ENCODE measurements at regions not wholly inside any gene's neighbourhood (a gene's known extent, or its start where the extent isn't known, plus 50 kb on each side); places are given as distances from the start of the nearest gene placed in this dataset.

- Mint-ChIP-seq H3K4me1 (peaks cover 29% of the 10 kb centered on the region), H3K4me3 (no peak overlapping the region), H3K9me3 (peaks cover 2% of the 10 kb centered on the region), H3K27ac (no peak overlapping the region), H3K36me3 (ENCODE audit: low read depth) (no peaks in the 10 kb centered on the region), H3K27me3 (no peaks in the 10 kb centered on the region)
- ChIA-PET CTCF (interaction anchor here (0.6 kb wide), 1 partner anchor 16 kb away, joined by 5 read pairs; no protein-coding TSS in a partner anchor), POLR2A (no interaction called here)
- DNase-seq, result no peak
Measured at GRCh38 chr11:95717314-95717713, 72.3 kb downstream of the FAM76B start.

- H3K4me3 Mint-ChIP-seq, result no peak overlapping the region
- POLR2A ChIA-PET, result no interaction called here
- peaks cover 2% of the 10 kb centered on the region for H3K9me3 Mint-ChIP-seq
Measured at GRCh38 chr11:95716266-95716665, 73.3 kb downstream of the FAM76B start.

DNA sequence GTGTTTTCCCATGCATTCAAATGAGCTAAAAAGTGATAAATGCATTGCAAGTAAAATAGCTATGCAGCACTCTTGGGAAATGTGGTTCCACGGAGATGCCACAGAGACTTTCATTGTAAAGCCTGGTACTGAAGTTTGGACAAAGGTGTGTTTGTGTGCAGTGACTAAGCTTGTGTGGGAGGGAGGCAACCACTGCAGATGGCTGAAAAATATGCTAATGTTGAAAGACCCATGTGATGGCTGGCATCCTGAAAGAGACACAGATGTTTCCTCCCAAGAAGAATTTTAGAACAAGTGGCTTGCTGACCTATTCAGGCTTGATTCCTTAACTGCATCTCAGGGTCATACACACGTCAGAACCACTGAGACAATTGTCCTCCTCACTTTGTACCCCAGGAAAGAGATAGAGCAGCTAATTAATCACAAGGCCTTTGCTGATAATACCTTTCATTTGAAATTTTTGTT, 73.8 kb downstream of the FAM76B start:
- peaks cover 36% of the 10 kb centered on the region for H3K4me1 Mint-ChIP-seq
- peaks cover 2% of the 10 kb centered on the region for H3K9me3 Mint-ChIP-seq
- H3K36me3 Mint-ChIP-seq (ENCODE audit: low read depth), result no peaks in the 10 kb centered on the region
- POLR2A ChIA-PET, result no interaction called here
- CTCF ChIA-PET, result interaction anchor here (2.0 kb wide), 1 partner anchor 10 kb away, joined by 10 read pairs; no protein-coding TSS in a partner anchor
- H3K4me3 Mint-ChIP-seq, result no peak overlapping the region
- peak; percentile 17 for DNase-seq
- no peak overlapping the region for H3K27ac Mint-ChIP-seq
- H3K27me3 Mint-ChIP-seq, result no peaks in the 10 kb centered on the region

More at GRCh38 chr11:95716266-95716665, 73.3 kb downstream of the FAM76B start:
- no peak for DNase-seq
- H3K27me3 Mint-ChIP-seq, result no peaks in the 10 kb centered on the region
- peaks cover 35% of the 10 kb centered on the region for H3K4me1 Mint-ChIP-seq
- H3K36me3 Mint-ChIP-seq (ENCODE audit: low read depth), result no peaks in the 10 kb centered on the region
- CTCF ChIA-PET, result interaction anchor here (2.0 kb wide), 1 partner anchor 11 kb away, joined by 10 read pairs; no protein-coding TSS in a partner anchor
- H3K27ac Mint-ChIP-seq, result peak overlapping the region; percentile 9

GRCh38 chr11:95714843-95715776, 74.5 kb downstream of the FAM76B start:
- POLR2A ChIA-PET, result no interaction called here
- H3K27me3 Mint-ChIP-seq, result no peaks in the 10 kb centered on the region
- no peaks in the 10 kb centered on the region for H3K36me3 Mint-ChIP-seq (ENCODE audit: low read depth)
- CTCF ChIA-PET, result interaction anchor here (2.0 kb wide), 1 partner anchor 10 kb away, joined by 10 read pairs; no protein-coding TSS in a partner anchor
- H3K27ac Mint-ChIP-seq, result no peak overlapping the region
- DNase-seq, result no peak
- peaks cover 32% of the 10 kb centered on the region for H3K4me1 Mint-ChIP-seq
- peaks cover 2% of the 10 kb centered on the region for H3K9me3 Mint-ChIP-seq
- no peak overlapping the region for H3K4me3 Mint-ChIP-seq

DNA sequence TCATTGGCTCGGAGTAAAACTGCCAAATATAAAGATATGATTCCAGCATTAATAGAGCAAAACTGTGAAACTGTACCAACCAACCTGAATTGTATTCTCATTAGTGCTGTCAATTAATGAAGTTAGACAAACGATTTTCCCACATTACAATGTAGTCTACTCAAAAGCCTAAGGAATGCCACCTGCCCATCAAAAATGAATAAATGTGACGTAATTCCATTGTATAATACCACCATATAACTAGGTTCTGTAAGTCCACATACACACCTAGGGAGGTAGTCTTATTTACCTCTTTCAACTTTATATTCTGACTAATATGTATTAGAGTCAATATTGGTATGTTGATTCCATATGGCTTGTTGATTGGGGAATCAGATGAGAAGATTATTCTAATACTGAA, 76.2 kb downstream of the FAM76B start:
- POLR2A ChIA-PET, result no interaction called here
- Mint-ChIP-seq H3K4me3 (no peak overlapping the region), H3K27me3 (no peaks in the 10 kb centered on the region), H3K27ac (no peak overlapping the region), H3K4me1 (peaks cover 24% of the 10 kb centered on the region), H3K36me3 (ENCODE audit: low read depth) (no peaks in the 10 kb centered on the region), H3K9me3 (peaks cover 2% of the 10 kb centered on the region)
- DNase-seq, result no peak
- CTCF ChIA-PET, result interaction anchor here (0.7 kb wide), 1 partner anchor 20 kb away, joined by 3 read pairs; no protein-coding TSS in a partner anchor

GRCh38 chr11:95711945-95712221, 77.7 kb downstream of the FAM76B start:
- no peak for DNase-seq
- Mint-ChIP-seq H3K9me3 (peaks cover 2% of the 10 kb centered on the region), H3K4me3 (no peak overlapping the region), H3K4me1 (peaks cover 23% of the 10 kb centered on the region), H3K36me3 (ENCODE audit: low read depth) (no peaks in the 10 kb centered on the region), H3K27me3 (no peaks in the 10 kb centered on the region), H3K27ac (no peak overlapping the region)
- CTCF ChIA-PET, result interaction anchor here (1.7 to 2.2 kb wide), 3 partner anchors 14 to 560 kb away, joined by 6 to 8 read pairs (median 7); no protein-coding TSS in a partner anchor
- POLR2A ChIA-PET, result no interaction called here

DNA sequence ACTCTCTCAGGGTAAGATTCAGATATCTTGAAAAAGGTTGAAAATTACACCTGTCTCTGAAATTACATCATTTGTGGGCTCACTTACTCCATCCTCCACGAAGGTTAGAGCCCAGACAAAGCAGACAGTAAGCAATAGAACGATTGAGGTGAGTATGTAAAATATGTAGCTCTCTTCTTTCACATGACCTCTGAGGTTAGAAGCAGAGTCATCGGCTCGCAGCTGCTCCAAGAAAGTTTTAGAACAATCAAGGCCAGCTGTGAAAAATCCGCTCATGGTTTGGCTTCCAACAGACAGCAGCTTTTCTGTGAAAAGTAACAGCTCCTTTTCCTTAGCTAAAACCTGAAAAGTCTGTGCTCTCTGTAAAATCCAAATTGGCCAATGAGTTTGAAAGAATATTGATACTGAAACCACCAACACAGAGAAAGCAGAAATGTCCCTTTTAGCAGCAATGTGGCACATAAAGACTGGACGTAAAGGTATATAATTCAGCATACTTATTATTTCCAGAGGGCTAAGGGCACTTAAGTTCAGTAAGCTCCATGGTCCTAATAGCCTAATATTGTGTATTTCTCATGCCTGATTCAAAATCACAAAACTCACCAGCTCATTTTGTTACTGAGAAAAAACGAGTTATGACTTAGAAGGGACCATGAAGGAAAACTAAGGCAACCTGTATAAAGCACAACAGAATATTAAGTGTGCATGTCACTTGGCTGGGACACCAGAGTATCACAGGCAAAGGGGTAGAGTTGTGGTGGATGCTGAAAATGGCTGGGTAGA, 78.2 kb downstream of the FAM76B start:
- Mint-ChIP-seq H3K36me3 (ENCODE audit: low read depth) (no peaks in the 10 kb centered on the region), H3K27ac (no peak overlapping the region), H3K4me3 (no peak overlapping the region), H3K27me3 (no peaks in the 10 kb centered on the region), H3K4me1 (peaks cover 22% of the 10 kb centered on the region), H3K9me3 (peaks cover 2% of the 10 kb centered on the region)
- DNase-seq, result no peak
- POLR2A ChIA-PET, result interaction anchor here (0.6 to 0.7 kb wide), 2 partner anchors 13 to 149 kb away, joined by 3 read pairs; no protein-coding TSS in a partner anchor
- CTCF ChIA-PET, result interaction anchor here (1.7 to 2.2 kb wide), 3 partner anchors 14 to 559 kb away, joined by 6 to 8 read pairs (median 7); no protein-coding TSS in a partner anchor

DNA sequence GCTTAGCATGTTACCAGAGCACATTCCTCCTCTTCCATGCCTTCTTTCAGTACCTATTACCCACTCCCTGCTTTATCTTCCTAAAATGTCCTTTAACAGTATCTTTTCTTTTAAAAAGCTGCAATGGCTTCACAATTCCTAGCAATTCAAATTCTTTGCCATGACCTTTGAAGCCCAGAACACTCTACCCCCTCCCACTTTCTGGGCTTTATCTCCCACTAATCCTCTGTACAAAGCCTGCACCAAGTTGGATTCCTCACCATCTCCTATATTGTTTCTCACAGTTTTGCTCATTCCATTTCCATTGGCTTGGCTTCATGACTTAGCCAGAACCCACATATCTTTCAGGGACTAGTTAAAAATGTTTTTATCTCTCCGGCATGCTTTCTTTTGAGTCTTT, 80.9 kb downstream of the FAM76B start:
- no peaks in the 10 kb centered on the region for H3K27me3 Mint-ChIP-seq
- peaks cover 2% of the 10 kb centered on the region for H3K9me3 Mint-ChIP-seq
- no peak overlapping the region for H3K27ac Mint-ChIP-seq
- ChIA-PET POLR2A (no interaction called here), CTCF (interaction anchor here (0.7 to 2.0 kb wide), 5 partner anchors 9 to 556 kb away, joined by 3 to 8 read pairs (median 4); partner anchors contain the start of gene FAM76B)
- no peak overlapping the region for H3K4me3 Mint-ChIP-seq
- H3K36me3 Mint-ChIP-seq (ENCODE audit: low read depth), result no peaks in the 10 kb centered on the region
- peaks cover 7% of the 10 kb centered on the region for H3K4me1 Mint-ChIP-seq
- no peak for DNase-seq

DNA sequence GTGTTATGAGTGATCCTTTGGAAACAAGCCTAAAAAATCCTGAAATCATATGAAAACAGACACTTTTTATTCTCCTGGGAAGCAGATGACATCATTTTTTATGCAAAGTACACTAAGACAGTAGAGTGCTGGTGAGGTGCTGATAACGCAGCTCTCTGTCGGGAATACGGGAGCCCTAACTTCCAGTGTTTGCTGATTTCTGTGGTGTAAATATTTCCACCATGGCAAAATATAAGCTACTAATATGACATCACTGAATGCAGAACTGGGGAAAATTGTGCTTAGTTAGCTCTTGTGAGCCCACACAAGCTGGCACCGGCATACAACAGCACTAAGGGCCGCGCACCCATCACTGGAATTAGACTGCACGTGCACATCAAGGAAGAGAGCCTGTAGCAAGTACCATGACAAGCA, 82.6 kb downstream of the FAM76B start:
- H3K4me1 Mint-ChIP-seq, result peaks cover 5% of the 10 kb centered on the region
- POLR2A ChIA-PET, result no interaction called here
- no peak overlapping the region for H3K4me3 Mint-ChIP-seq
- H3K9me3 Mint-ChIP-seq, result no peaks in the 10 kb centered on the region
- no peak for DNase-seq
- H3K36me3 Mint-ChIP-seq (ENCODE audit: low read depth), result no peaks in the 10 kb centered on the region
- H3K27ac Mint-ChIP-seq, result no peak overlapping the region
- CTCF ChIA-PET, result interaction anchor here (0.9 to 7.1 kb wide), 4 partner anchors 16 to 553 kb away, joined by 3 to 90 read pairs (median 7); no protein-coding TSS in a partner anchor
- no peaks in the 10 kb centered on the region for H3K27me3 Mint-ChIP-seq

DNA sequence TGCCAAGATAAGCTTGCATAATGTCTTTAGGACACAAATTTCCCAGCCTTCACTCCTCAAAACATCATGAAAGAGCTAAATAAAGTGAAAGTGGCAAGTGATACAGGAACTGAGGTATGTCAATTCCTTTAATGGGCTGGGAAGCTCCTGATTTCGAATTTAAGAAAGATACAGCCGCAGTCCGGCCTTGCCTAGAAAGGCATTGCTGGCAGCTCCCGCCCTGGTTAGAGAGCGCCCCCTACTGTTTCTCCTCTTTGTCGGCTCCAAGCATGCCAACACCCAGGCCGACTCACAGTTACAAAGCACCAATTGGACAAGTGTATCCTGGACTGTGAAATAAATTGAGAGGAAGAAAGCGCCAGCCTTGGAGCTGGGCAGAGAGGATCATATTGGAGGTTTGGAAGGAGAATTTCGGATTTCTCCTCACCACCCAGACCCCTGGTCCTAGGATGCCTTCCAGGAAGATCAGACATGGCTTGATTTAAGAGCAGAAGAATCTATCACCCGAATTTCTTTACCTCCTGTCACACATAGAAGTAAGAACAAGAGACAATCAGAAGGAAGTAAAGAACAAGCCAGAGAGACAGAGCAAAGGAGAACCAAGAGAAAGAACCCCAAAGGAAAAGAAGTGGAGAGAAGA, 84.0 kb downstream of the FAM76B start:
- POLR2A ChIA-PET, result interaction anchor here (0.8 to 1.0 kb wide), 2 partner anchors 474 to 552 kb away, joined by 3 read pairs; partner anchors contain the start of gene SESN3
- peak; percentile 91 for DNase-seq
- H3K27me3 Mint-ChIP-seq, result no peaks in the 10 kb centered on the region
- CTCF ChIA-PET, result interaction anchor here (0.6 to 7.1 kb wide), 36 partner anchors 10 to 637 kb away, joined by 3 to 90 read pairs (median 4); partner anchors contain the start of gene SESN3
- H3K36me3 Mint-ChIP-seq (ENCODE audit: low read depth), result peaks cover 3% of the 10 kb centered on the region
- no peak overlapping the region for H3K27ac Mint-ChIP-seq
- no peak overlapping the region for H3K4me3 Mint-ChIP-seq
- H3K9me3 Mint-ChIP-seq, result no peaks in the 10 kb centered on the region
- peaks cover 9% of the 10 kb centered on the region for H3K4me1 Mint-ChIP-seq

DNA sequence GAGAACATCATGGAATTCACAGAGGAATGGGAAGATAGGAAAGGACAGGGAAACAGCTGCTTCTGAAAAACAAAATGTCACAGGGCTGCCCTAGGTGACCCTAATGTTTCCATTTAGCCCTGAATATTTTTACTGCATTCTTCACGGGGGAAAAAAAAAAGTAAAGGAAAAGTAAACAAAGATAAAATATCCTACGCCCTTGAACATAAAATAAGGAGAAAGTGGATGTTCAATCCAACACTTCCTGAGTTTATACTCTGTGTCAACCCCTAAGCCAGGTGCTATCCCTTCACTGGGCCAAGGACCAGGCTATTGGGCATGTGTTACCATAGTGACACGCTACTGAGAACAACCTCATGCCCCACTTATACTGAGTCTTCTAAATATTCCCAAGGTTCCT, 84.7 kb downstream of the FAM76B start:
- CTCF ChIA-PET, result interaction anchor here (0.6 to 7.1 kb wide), 35 partner anchors 9 to 636 kb away, joined by 3 to 90 read pairs (median 4); partner anchors contain the start of gene SESN3
- H3K4me3 Mint-ChIP-seq, result no peak overlapping the region
- no peaks in the 10 kb centered on the region for H3K9me3 Mint-ChIP-seq
- H3K27ac Mint-ChIP-seq, result no peak overlapping the region
- DNase-seq, result no peak
- no peaks in the 10 kb centered on the region for H3K27me3 Mint-ChIP-seq
- H3K4me1 Mint-ChIP-seq, result peaks cover 17% of the 10 kb centered on the region
- H3K36me3 Mint-ChIP-seq (ENCODE audit: low read depth), result peaks cover 3% of the 10 kb centered on the region
- POLR2A ChIA-PET, result interaction anchor here (0.8 to 1.0 kb wide), 2 partner anchors 474 to 551 kb away, joined by 3 read pairs; partner anchors contain the start of gene SESN3

DNA sequence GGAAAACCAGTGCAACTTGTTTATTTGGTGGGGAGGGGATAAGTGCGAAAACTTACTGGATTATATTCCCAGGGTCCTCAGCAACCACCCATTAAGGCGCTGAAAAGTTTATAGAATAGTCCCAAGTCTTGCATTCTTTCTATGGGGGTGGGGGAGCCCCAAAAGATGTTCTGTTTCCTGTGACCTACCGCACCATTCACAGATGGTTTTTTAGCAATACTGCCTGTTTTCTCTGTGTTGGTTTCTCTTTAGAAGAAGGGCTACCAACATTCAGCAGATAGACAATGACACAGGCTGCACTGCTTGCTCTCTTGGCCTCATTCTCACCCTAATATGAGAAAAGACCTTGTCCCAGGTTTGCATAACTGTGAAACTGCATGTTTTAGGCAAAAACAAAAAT, 86.5 kb downstream of the FAM76B start:
- peak; percentile 30 for DNase-seq
- ChIA-PET POLR2A (no interaction called here), CTCF (interaction anchor here (0.6 to 7.1 kb wide), 4 partner anchors 10 to 1368 kb away, joined by 3 to 90 read pairs (median 3); no protein-coding TSS in a partner anchor)
- Mint-ChIP-seq H3K4me3 (no peak overlapping the region), H3K9me3 (peaks cover 6% of the 10 kb centered on the region), H3K27ac (no peak overlapping the region), H3K4me1 (peaks cover 35% of the 10 kb centered on the region), H3K36me3 (ENCODE audit: low read depth) (peaks cover 14% of the 10 kb centered on the region), H3K27me3 (no peaks in the 10 kb centered on the region)

Data from activated CD4-positive, alpha-beta T cell treated with anti-CD3 and anti-CD28 coated beads, Interleukin-2, amount 10 ng/mL, durations not matched to agents 7 days and 5 days (primary cell).